ENCODE measurements at regions not wholly inside any gene's neighbourhood (a gene's known extent, or its start where the extent isn't known, plus 50 kb on each side); places are given as distances from the start of the nearest gene placed in this dataset.

DNA sequence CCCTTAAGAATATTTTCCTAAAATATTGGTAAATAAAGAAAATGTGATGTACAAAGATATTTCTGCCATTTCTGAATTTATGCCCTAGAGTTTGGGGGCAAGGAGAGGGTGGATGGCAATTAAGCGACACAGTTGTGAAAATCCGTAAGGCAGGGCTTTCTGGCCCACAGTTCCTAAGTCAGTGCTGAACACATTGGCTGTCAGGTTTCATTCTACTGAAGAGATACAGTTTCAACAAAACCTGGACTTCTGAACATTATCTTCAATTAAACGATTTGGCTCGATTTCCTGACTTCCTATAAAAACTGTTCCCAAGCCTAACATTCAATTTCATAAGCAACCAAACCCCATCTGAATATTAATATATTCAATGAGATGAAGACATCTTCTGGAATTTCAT, 61.1 kb upstream of the NEBL start:
- no peak overlapping the region for H3K4me3 Mint-ChIP-seq (ENCODE audit: unreplicated experiment)
- no peaks in the 10 kb centered on the region for H3K9me3 Mint-ChIP-seq (ENCODE audit: unreplicated experiment)
- no peaks in the 10 kb centered on the region for H3K27me3 Mint-ChIP-seq (ENCODE audit: unreplicated experiment)

DNA sequence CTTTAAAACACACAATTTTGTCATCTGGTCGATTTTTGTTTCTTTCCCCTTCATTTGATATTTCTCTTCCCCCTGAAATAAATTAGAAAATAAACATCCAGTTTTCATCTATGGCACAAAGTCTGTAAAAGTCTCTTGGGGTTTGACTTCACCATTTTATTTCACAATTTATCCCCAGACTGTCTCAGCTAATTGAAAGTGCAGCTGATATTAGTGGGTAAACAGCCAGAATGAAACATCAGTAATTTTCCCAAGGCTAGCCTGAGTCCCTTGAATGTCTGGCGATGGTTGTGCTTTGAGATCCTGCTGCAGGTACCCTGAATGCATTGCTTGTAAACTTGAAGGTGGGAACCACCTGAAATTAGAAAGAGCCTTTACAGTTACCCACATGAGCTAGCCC, 60.6 kb upstream of the NEBL start:
- DNase-seq (ENCODE audit: low spot score): no peak
- H3K27me3 Mint-ChIP-seq (ENCODE audit: unreplicated experiment): no peaks in the 10 kb centered on the region
- no peak overlapping the region for H3K4me3 Mint-ChIP-seq (ENCODE audit: unreplicated experiment)
- no peaks in the 10 kb centered on the region for H3K4me1 Mint-ChIP-seq (ENCODE audit: unreplicated experiment)
- no peaks in the 10 kb centered on the region for H3K9me3 Mint-ChIP-seq (ENCODE audit: unreplicated experiment)
- no peak overlapping the region for H3K27ac Mint-ChIP-seq (ENCODE audit: unreplicated experiment)
- no peaks in the 10 kb centered on the region for H3K36me3 Mint-ChIP-seq (ENCODE audit: low read depth, unreplicated experiment)
- TF ChIP-seq, protein P1, sequence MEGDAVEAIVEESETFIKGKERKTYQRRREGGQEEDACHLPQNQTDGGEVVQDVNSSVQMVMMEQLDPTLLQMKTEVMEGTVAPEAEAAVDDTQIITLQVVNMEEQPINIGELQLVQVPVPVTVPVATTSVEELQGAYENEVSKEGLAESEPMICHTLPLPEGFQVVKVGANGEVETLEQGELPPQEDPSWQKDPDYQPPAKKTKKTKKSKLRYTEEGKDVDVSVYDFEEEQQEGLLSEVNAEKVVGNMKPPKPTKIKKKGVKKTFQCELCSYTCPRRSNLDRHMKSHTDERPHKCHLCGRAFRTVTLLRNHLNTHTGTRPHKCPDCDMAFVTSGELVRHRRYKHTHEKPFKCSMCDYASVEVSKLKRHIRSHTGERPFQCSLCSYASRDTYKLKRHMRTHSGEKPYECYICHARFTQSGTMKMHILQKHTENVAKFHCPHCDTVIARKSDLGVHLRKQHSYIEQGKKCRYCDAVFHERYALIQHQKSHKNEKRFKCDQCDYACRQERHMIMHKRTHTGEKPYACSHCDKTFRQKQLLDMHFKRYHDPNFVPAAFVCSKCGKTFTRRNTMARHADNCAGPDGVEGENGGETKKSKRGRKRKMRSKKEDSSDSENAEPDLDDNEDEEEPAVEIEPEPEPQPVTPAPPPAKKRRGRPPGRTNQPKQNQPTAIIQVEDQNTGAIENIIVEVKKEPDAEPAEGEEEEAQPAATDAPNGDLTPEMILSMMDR (IDR thresholded peaks at IDR 0.05; ENCODE audit: unreplicated experiment): no peak

More for the DNA sequence above, 61.1 kb upstream of the NEBL start:
- Mint-ChIP-seq H3K27ac (ENCODE audit: unreplicated experiment) (no peak overlapping the region), H3K36me3 (ENCODE audit: low read depth, unreplicated experiment) (no peaks in the 10 kb centered on the region), H3K4me1 (ENCODE audit: unreplicated experiment) (no peaks in the 10 kb centered on the region)
- TF ChIP-seq, protein P1 (IDR thresholded peaks at IDR 0.05; ENCODE audit: unreplicated experiment): no peak
- no peak for DNase-seq (ENCODE audit: low spot score)

DNA sequence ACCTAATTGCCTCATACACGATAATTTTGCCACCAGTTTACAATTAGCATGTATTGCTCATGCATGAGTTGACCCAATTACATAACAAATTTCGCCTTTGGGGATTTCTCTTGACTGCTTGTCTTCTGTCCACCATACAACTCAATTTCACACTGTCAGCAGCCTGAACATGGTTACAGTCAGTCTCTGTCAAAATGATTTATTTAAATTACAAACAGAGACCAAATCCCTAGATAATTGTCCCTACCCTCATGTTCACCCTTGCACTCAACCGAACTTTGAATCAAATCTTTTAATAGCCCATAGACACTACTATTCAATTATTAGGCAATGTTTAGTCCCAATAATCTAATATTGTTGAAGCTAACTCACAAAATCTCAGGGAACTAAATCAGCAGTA, 59.7 kb upstream of the NEBL start:
- Mint-ChIP-seq H3K4me1 (ENCODE audit: unreplicated experiment) (no peaks in the 10 kb centered on the region), H3K36me3 (ENCODE audit: low read depth, unreplicated experiment) (no peaks in the 10 kb centered on the region), H3K4me3 (ENCODE audit: unreplicated experiment) (no peak overlapping the region), H3K27ac (ENCODE audit: unreplicated experiment) (no peak overlapping the region), H3K9me3 (ENCODE audit: unreplicated experiment) (no peaks in the 10 kb centered on the region), H3K27me3 (ENCODE audit: unreplicated experiment) (no peaks in the 10 kb centered on the region)
- TF ChIP-seq, protein P1 (IDR thresholded peaks at IDR 0.05; ENCODE audit: unreplicated experiment): no peak
- no peak for DNase-seq (ENCODE audit: low spot score)

DNA sequence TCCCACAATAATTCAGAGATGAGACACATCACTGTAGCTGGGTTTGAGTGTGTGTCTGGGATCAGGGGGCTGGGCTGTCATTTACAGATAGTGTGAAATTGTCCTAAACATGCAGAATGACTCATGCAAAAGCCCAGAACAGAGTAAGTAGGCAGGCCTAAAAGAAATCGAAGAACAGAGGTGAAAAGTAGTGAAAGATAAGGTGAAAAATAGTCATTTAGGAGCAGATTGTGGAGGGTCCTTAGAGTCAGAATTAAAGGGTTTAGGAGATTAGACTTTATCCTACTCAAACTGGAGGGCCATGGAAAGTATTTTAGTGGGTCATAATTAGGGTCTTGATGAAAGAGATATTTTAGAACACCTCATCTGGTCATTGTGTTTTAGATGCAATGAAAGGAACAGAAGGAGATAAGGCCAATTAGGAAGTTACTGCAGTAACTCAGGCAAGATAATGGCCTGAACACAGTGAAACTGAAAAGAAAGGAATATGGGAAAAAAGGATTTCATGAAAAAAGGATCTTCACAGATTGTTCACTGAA, 58.3 kb upstream of the NEBL start:
- Mint-ChIP-seq H3K36me3 (ENCODE audit: low read depth, unreplicated experiment) (no peaks in the 10 kb centered on the region), H3K4me3 (ENCODE audit: unreplicated experiment) (no peak overlapping the region), H3K27me3 (ENCODE audit: unreplicated experiment) (no peaks in the 10 kb centered on the region), H3K4me1 (ENCODE audit: unreplicated experiment) (no peaks in the 10 kb centered on the region), H3K9me3 (ENCODE audit: unreplicated experiment) (no peaks in the 10 kb centered on the region), H3K27ac (ENCODE audit: unreplicated experiment) (no peak overlapping the region)
- no peak for DNase-seq (ENCODE audit: low spot score)
- TF ChIP-seq, protein P1 (IDR thresholded peaks at IDR 0.05; ENCODE audit: unreplicated experiment): no peak

DNA sequence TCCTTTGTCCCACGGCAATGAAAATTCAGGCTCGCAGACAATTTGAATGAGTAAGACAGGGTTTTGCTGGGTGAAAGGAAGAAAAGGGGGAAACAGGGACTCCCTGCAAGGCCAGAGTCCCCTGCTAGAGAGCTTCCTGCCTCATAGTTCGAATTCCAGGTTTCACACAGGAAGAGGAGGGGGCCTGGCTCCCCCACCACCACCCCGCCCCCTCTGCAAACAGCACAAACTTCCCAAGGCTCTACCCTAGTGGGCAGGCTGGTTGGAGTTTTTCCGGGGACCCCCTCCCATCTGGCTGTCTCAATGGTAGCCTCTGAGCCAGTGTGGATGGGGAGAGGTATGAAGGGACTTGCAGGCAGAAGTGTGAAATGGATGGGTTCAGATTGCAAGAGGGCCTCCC, 57.4 kb upstream of the NEBL start:
- TF ChIP-seq, protein P1 (IDR thresholded peaks at IDR 0.05; ENCODE audit: unreplicated experiment): no peak
- Mint-ChIP-seq H3K9me3 (ENCODE audit: unreplicated experiment) (no peaks in the 10 kb centered on the region), H3K36me3 (ENCODE audit: low read depth, unreplicated experiment) (no peaks in the 10 kb centered on the region), H3K27me3 (ENCODE audit: unreplicated experiment) (no peaks in the 10 kb centered on the region), H3K27ac (ENCODE audit: unreplicated experiment) (no peak overlapping the region), H3K4me1 (ENCODE audit: unreplicated experiment) (no peaks in the 10 kb centered on the region), H3K4me3 (ENCODE audit: unreplicated experiment) (no peak overlapping the region)
- no peak for DNase-seq (ENCODE audit: low spot score)
